ENCODE measurements at regions not wholly inside any gene's neighbourhood (a gene's known extent, or its start where the extent isn't known, plus 50 kb on each side); places are given as distances from the start of the nearest gene placed in this dataset.

- TF ChIP-seq, protein P1, sequence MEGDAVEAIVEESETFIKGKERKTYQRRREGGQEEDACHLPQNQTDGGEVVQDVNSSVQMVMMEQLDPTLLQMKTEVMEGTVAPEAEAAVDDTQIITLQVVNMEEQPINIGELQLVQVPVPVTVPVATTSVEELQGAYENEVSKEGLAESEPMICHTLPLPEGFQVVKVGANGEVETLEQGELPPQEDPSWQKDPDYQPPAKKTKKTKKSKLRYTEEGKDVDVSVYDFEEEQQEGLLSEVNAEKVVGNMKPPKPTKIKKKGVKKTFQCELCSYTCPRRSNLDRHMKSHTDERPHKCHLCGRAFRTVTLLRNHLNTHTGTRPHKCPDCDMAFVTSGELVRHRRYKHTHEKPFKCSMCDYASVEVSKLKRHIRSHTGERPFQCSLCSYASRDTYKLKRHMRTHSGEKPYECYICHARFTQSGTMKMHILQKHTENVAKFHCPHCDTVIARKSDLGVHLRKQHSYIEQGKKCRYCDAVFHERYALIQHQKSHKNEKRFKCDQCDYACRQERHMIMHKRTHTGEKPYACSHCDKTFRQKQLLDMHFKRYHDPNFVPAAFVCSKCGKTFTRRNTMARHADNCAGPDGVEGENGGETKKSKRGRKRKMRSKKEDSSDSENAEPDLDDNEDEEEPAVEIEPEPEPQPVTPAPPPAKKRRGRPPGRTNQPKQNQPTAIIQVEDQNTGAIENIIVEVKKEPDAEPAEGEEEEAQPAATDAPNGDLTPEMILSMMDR (IDR thresholded peaks at IDR 0.05 in 8 of 11, conservative IDR thresholded peaks at IDR 0.05 in 3 of 11), result no peak
- TF ChIP-seq POLR2A (IDR thresholded peaks at IDR 0.05), result no peak
Observed at GRCh38 chrX:113580486-113580885, 739.9 kb upstream of the AMOT start.
